Omental fat pad (tissue), 3 donors: ENCODE measurements at regions not wholly inside any gene's neighbourhood (a gene's known extent, or its start where the extent isn't known, plus 50 kb on each side); places are given as distances from the start of the nearest gene placed in this dataset.
A peak's percentile ranks its signal among the peaks of the same experiment; 100 is the strongest.

Experiments used
- ATAC-seq: fragments of 150-250 bp; one replicate; pipeline ENCODE4 v1.9.1; 2016; ENCODE audit warnings: mild to moderate bottlenecking, moderate library complexity; ENCODE audit not compliant: low FRiP score
- DNase-seq: peaks from one replicate; pipeline ENCODE4 v3.0.0-alpha.2; 2019; ENCODE audit warnings: low spot score
- CTCF ChIP-seq, 3 donors: fragments of 450-650 bp; IDR thresholded peaks; one replicate each; pipeline ENCODE4 v1.5.1; 2016 to 2017; ENCODE audit warnings: antibody characterized with exemption in 3 of 3, mild to moderate bottlenecking in 3 of 3, moderate library complexity in 2 of 3

GRCh38 chr5:68161156-68161555 lies 54.4 kb upstream of the PIK3R1 start:
- TF ChIP-seq CTCF (IDR thresholded peaks at IDR 0.05) = no peak
- no peak for DNase-seq
- no peak for ATAC-seq

- TF ChIP-seq CTCF (IDR thresholded peaks at IDR 0.05) = no peak
- ATAC-seq = peak; percentile 75
- no peak for DNase-seq
Observed at GRCh38 chr5:68159224-68159951, 56.2 kb upstream of the PIK3R1 start.

- no peak for ATAC-seq
- no peak for TF ChIP-seq CTCF (IDR thresholded peaks at IDR 0.05)
Observed at GRCh38 chr5:68155940-68156339, 59.6 kb upstream of the PIK3R1 start.

GRCh38 chr5:68154119-68154857 lies 61.3 kb upstream of the PIK3R1 start:
- no peak for TF ChIP-seq CTCF (IDR thresholded peaks at IDR 0.05)
- DNase-seq = no peak
- no peak for ATAC-seq

More at GRCh38 chr5:68155940-68156339, 59.6 kb upstream of the PIK3R1 start:
- DNase-seq = no peak

GRCh38 chr5:68151812-68152211 lies 63.7 kb upstream of the PIK3R1 start:
- ATAC-seq (no peak), DNase-seq (no peak)
- TF ChIP-seq CTCF (IDR thresholded peaks at IDR 0.05) = no peak

- ATAC-seq = no peak
- DNase-seq = no peak
- no peak for TF ChIP-seq CTCF (IDR thresholded peaks at IDR 0.05)
Observed at GRCh38 chr5:68149189-68149588, 66.4 kb upstream of the PIK3R1 start.

GRCh38 chr5:68148096-68148495 lies 67.5 kb upstream of the PIK3R1 start:
- no peak for DNase-seq
- ATAC-seq = no peak
- no peak for TF ChIP-seq CTCF (IDR thresholded peaks at IDR 0.05)
